Stimulated activated CD8-positive, alpha-beta memory T cell treated with anti-CD3 and anti-CD28 coated beads, Interleukin-4, amount 100 ng/mL, for 4 hours (primary cell): ENCODE measurements at regions not wholly inside any gene's neighbourhood (a gene's known extent, or its start where the extent isn't known, plus 50 kb on each side); places are given as distances from the start of the nearest gene placed in this dataset.

Experiments
- DNase-seq, 2 donors: peaks; one replicate each; pipeline ENCODE4 v3.0.0-alpha.2; 2020; ENCODE audit warnings: low read depth in 2 of 2, low spot score in 1 of 2

DNA sequence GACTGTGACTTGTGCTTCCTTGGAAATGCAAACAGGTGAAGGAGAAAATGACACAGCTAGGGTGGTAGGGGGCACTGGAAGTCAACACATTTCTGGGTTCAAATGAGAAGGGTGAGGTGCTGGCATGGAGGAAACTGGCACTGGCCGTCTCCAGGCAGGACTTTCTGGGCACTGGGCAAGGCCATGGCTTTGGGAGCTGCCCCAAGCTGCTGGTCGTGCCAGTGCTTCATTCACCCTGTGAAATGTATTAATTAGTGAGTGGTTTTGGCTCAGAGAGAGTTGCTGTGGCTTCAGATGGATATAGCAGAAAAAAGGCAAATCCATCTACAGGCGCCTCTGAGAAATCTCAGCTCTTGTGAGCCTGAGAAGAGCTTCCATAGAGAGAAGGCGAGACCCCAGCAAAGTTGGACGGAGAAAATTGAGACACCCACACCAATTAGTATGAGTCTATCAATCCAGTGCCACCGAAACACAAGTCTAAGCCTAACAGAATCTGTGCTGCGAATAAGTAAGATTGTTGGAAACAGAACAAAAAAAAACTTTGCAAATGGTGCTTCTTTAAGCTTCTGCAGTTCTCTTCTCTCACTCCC lies 202.1 kb upstream of the TNP1 start:
- DNase-seq = no peak

GRCh38 chr2:217060951-217061547 lies 201.2 kb upstream of the TNP1 start:
- no peak for DNase-seq

DNA sequence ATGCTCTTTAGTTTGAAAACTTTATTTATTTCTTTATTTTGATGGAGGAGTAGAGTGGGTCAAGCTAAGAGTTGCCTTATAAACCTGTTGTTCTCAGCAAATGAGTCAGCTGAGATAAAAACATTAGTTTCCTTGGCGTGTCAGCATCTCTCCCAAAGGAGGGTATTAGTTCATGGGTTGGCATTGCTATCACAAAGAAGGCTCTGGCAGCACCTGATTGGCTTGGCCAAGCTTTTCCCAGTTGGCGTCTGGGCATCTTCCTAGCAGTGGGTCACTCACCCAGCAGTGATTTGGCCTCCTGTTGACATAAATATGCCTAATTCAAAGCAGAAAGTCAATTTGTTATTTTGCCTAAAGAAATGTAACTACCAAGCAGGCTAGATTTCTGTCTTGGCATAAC lies 200.7 kb upstream of the TNP1 start:
- no peak for DNase-seq

- DNase-seq = no peak
Observed at GRCh38 chr2:217058791-217059755, 199.2 kb upstream of the TNP1 start.

DNA sequence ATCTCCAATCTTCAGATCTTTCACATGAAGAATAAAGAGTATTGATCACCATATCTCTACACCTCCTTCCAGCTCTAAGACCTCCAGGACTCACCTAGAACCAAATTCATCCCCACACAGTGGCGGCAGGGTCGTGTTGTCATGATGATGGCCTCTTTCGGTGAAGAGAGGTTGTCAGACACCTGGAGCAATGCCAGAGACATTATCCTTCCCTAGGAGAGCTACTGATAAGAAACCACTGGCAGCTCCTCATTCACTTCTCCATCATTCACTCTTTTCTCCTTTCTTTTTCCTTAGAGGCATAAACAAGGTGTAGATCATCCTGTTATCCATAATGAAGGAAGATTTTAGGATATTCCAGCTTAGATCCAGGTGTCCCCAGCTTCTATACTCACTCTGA lies 197.9 kb upstream of the TNP1 start:
- DNase-seq = no peak

- no peak for DNase-seq
Observed at GRCh38 chr2:217055624-217056023, 195.8 kb upstream of the TNP1 start.

- no peak for DNase-seq
Observed at GRCh38 chr2:217054791-217055190, 194.9 kb upstream of the TNP1 start.

- no peak for DNase-seq
Observed at GRCh38 chr2:217052856-217053577, 193.2 kb upstream of the TNP1 start.

DNA sequence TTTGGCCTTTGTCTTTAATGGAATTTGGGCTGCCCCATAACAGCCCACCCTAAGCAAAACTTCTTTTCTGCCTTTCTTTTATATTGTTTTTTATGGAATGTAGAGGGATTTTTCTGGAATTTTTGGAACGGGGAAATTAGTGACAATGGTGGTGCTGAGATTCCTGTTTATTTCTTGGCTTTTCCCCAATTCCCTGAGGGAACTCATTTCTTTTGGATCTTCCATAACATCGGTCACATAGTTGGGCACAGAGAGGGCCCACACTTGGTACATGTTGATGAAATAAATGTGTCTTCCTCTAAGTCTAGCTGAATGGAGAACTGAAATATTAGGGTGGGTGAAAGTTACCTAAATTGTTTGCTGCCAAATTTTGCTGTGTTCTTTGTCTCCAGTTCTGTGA lies 191.6 kb upstream of the TNP1 start:
- no peak for DNase-seq

DNA sequence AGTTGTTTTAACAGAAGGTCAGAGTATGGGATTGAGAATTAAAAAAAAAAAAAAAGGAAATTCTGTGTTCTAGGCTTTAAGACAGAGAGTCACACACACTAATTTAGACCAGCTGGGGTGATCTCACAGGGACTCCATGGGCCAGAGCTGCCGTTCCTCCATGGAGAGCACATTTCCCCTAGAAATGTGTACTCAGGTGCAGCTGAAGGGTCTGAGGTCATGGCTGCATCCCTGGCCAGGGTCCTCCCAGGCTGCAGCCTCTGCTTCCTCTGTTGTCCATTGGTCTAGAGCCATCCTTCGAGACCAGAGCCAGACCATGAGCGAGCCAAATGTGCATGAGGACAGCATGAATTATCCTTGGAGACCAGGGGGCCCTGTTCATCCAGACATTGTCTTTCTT lies 190.1 kb upstream of the TNP1 start:
- no peak for DNase-seq

DNA sequence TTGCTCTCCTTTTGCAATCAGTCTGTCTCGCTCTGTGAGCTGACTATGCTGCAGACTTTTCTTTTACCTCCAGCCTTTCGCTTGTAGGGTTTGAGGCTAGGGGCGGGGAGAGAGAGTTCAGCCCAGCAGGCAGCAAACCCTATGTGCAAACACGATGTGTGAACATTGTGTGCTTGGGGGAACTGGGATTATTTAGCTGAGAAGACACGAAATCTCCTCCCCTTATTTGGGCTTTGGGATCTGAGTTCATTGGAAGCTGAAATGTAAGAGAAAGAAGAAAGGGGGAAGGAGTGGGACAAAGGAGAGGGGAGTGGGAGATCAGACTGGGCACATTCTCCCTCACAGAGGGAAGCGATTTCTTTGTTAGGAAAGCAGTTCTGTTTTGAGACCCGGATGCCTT lies 189.6 kb upstream of the TNP1 start:
- no peak for DNase-seq

- DNase-seq = no peak
Observed at GRCh38 chr2:217048730-217049129, 188.9 kb upstream of the TNP1 start.

DNA sequence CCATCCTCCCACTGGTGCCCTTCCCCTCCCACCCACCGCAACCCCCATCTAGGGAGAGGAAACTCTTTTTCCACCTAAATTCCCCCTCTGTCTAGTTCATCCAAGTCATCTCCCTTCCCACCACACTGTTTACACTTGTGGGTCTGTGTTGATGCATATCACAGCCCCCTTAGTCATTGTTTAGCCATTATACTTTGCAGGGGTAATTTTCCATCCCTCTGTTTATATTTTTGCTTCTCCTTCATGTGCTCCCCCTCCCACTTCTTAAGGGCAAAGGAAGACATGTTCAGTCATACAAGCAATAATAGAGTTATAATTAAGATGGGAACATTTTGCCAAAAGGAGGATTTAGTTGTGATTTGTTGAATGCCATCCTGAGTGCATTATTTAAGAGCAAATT lies 187.8 kb upstream of the TNP1 start:
- DNase-seq = no peak

DNA sequence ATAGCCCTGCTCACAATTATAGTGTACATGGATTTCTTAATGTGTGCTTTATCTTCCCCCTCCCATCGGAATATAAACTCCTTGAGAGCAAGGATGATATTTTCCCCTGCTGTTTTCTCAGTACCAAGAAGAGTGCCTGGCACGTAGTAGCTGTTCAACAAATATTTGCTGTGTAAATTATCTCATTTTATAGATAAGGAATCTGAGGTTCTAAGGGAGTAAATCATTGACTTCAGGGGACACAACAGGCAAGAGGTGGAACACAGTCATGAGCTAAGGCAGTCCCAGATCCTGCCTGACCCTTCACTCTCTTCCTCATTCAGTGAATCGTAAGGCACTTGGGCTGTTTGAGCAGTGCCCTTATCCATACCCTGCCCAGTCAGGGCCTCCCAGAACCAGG lies 187.3 kb upstream of the TNP1 start:
- DNase-seq = no peak

DNA sequence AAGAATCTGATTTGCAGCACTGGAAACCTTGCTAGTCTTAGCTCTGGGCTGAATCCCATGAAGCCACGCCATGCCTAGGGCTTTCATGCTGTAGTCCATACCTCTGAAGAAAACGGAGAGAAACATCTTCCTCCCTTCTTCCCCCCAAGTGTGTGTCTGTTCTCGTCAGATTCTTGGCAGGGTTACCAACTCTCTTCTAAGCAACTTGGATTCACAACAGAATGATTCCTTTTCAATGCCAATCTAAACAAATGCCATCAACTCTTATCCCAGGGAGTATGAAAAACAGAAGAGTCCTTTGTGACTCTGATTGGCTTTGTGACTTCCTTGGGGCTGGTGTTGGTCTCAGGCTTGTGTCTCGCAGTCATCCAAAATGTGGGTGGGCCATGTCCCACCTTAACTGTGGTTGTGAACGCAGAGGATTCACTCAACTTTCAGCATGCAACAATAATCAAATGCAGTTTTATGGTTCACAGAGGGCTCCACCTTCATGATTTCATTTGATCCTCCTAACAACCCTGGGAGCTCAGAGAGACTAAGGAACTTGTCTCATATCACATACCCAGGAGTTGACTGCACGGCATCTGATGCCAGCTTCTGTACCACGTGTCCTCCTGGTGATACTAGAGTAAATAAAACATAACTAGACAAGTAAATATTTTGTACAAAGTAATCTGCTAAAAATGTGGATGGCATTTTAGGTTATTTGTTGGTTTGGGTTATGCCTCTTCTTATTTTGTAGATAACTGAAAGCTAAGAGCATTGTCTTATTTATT lies 186.0 kb upstream of the TNP1 start:
- DNase-seq = no peak

GRCh38 chr2:217040099-217040498 lies 180.2 kb upstream of the TNP1 start:
- no peak for DNase-seq

- DNase-seq = no peak
Observed at GRCh38 chr2:217038001-217038400, 178.1 kb upstream of the TNP1 start.

DNA sequence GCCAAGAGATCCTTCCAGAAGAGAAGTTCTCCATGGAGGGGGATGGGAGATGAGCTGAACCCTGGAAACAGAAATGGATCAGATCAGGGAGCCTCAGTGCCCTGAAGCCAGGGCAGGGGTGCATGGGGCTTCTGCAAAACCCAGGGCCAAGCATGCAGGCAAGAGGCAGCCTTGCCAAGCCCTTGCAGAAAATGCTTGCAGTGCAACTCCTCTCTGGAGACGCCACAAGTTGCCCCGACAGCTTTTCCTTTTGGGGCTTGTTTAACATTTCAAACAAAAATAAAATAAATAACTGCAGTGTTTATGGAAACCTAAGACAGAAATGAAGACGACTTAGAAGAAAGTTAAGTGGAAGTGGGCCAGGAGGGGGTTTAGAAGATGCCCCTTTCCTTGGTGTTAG lies 177.5 kb upstream of the TNP1 start:
- DNase-seq = no peak

DNA sequence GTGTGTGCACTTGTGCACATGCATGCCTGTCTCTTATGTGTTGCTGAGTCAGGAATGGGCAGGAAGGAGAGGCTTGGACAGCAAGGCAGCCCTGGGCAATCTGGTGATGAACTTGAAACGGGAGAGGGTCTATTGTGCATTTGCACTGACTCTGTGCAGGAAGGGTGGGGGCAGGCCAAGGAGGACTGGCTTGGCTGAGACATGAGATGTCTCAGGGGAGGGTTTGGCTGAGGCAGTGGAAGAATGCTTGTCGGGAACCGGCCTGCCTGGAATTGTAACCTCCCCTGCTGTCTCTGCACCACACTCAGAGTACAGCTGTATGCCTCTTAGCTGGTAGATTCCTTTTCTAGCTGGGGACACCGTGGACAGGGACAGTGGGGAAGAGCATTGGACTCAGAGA lies 176.1 kb upstream of the TNP1 start:
- DNase-seq = no peak

- DNase-seq = no peak
Observed at GRCh38 chr2:217033186-217033585, 173.3 kb upstream of the TNP1 start.

- DNase-seq = no peak
Observed at GRCh38 chr2:217031445-217031844, 171.6 kb upstream of the TNP1 start.
